Left renal pelvis (tissue), 4 donors: ENCODE measurements at regions not wholly inside any gene's neighbourhood (a gene's known extent, or its start where the extent isn't known, plus 50 kb on each side); places are given as distances from the start of the nearest gene placed in this dataset.
"Not testable (repeated sequence)": the region's sequence is repeated elsewhere in the genome, so short reads cannot be mapped to it uniquely, and the experiment has no call there.

Experiments used
- DNase-seq, 4 donors: peaks; one replicate each; pipeline ENCODE4 v3.0.0-alpha.2; 2013; ENCODE audit warnings: low read depth in 4 of 4, low spot score in 3 of 4

GRCh38 chr15:99481951-99482230, 83.9 kb upstream of the MEF2A start:
- no peak for DNase-seq

DNA sequence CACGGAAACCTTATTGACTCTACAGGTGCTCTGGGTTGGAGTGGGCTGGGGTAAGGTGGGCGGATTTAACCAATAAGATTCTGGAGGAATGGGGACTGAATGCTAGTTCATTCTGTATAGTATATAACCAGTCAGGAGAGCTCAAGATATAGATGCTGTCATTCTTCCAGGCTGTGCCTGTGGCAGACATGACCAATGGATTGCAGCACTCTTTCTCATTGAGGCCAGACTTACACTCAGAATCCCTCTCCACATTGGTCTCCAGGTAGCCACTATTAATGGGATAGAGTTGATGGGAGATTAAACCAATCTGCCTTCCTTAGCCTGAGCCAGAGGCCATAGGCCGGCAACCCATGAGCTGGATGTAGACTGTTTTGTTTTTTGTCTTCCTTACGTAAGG, 82.8 kb upstream of the MEF2A start:
- no peak for DNase-seq

DNA sequence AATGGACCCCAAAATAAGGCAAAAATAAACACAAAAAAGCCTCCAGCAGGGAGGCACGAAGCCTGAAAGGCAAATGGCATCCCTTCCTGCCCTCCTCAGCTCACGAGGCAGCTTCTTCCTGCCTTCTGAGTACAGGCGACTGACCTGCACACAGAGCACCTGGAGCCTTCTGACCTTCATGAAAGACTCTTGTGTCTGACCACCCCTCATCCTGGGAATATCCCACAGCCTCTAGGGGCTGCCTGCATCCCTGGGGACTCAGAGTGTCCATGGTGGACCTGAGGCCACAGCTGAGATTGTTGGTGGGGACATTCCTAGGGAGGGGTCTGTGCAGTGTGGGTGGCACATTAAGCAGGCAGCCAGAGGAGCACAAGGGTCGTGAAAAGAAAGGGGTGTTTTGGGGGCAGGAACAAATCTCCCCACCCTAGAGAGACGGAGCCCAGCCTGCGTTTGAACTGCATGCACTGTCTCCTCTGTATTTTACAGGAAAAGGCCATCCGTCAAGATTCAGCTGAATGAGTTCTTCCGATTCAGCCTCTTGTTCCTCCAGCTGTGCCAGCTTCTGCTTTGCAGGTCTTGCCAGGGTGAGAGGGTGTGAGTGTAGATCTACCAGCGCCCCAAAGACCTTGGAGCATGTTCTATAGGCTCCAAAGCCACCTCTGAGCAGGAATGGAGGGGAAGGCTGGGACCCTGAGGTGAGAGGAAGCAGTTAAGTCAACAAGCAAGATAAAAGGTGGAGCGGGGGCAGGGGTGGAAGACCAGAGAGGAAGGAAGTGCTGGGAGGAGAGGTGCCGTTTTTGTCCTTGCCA, 80.4 kb upstream of the MEF2A start:
- no peak for DNase-seq

DNA sequence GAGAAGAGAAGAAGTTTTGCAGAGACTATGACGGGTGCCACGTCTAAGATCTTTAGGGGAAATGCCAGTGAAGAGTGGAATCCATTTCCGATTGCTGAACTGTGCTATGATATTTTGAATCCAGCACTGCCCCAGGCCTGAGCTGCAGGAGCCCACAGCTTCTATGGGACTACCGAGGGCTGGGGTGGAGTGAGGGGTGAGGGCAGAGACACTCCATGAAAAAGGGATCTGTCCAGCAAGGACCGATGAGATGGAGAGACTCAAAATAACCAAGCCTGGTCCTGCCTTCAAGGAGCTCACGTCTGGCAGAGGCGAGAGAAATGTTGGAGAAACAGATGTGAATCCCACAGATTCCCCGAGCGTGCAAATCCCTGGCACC, 79.8 kb upstream of the MEF2A start:
- no peak for DNase-seq

- no peak for DNase-seq
Measured at GRCh38 chr15:99486371-99487336, 79.1 kb upstream of the MEF2A start.

DNA sequence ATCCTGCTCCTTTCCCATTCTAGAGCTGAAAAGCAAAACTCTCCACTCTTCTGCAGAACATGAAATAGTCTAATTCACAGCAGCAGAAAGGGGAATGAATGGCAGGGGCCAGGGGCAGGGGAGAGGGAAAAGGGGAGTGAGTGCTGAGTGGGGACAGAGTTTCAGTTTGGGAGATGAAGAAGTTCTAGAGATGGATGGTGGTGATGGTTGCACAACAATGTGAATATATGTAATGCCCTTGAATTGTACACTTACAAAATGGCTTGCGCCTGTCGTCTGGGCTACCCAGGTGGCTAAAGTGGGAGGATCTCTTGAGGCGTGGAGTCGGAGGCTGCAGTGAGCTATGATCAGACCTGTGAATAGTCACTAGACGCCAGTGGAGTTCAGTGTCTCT, 78.5 kb upstream of the MEF2A start:
- DNase-seq = no peak

GRCh38 chr15:99492275-99492674, 73.5 kb upstream of the MEF2A start:
- no peak for DNase-seq

- no peak for DNase-seq
Measured at GRCh38 chr15:99492716-99493115, 73.1 kb upstream of the MEF2A start.

DNA sequence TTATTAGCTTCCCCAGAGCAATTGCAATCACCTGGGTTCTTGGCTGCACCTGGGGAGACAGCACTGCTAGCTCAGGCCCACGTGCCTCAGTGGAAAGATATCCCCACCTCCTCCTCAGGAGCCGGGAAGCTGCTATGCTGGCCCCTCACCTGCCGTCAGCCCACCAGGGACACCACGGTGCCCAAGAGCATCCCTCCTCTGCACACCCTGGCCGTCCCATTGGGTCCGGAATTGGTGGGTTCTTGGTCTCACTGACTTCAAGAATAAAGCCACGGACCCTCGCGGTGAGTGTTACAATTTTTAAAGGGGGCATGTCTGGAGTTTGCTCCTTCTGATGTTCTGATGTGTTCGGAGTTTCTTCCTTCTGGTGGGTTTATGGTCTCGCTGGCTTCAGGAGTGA, 72.3 kb upstream of the MEF2A start:
- no peak for DNase-seq

- not testable (repeated sequence) for DNase-seq
Measured at GRCh38 chr15:99494536-99495233, 71.1 kb upstream of the MEF2A start.

DNA sequence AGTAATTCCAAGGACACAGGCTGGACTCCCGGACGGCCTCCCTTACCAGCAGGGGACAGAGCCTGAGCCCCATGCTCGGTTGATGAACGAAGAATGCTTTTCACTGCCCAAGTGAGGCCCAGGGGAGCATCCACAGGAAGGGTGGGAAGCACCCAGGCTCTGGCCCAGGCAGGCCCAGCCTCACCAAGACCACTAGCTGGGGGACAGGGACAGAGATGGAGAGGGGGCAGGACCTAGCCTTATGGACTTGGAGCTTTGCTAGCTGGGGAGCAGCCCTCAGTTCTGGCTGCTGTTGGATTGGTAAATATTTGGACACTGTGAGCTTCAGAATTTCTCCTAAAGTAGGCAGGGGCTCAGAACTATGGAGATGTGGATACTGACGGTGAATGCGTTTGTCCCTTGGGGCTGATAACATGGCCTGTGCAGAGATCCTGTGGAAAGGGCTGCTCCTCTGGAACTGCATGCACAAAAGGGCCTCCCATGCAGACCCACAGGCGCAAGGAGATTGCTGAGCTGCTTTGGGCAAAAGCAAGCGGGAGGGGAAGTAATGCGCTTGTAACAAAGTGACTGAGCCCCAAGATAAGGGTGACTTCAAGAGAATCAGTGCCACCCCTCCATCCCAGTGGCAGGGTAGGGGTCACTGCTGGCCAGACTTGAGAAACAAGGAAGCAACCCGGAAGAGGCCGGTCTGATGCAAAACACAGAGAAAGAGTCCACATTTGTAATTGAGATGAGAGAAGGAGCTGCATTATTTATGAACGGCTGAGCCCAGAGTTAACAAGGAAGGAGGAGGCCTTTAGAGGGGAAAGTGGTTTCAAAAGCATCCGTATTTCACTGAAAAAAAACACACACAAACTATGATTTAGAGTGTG, 70.1 kb upstream of the MEF2A start:
- DNase-seq = no peak

- DNase-seq = no peak
Measured at GRCh38 chr15:99496302-99496629, 69.5 kb upstream of the MEF2A start.

DNA sequence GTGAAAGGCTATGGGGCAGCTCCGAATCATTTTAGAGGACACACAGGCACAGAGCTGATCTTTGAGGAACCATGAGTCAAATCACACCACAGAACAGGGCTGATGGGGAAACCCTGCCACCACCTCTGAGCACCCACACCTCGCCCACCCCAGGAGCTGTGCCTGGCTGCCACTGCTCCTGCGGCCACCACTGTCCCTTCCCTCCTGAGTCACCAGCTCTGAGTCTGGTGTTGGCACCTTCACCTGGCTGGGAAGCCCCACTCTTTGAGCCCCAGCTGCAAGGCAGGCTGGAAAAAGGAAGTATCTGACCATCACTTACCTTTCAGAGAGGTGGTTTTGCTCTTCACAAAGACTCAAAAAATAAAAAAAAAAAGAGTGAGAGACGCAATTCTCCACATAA, 63.6 kb upstream of the MEF2A start:
- DNase-seq = no peak

- no peak for DNase-seq
Measured at GRCh38 chr15:99502661-99503060, 63.1 kb upstream of the MEF2A start.

GRCh38 chr15:99503411-99503810, 62.4 kb upstream of the MEF2A start:
- DNase-seq = no peak

DNA sequence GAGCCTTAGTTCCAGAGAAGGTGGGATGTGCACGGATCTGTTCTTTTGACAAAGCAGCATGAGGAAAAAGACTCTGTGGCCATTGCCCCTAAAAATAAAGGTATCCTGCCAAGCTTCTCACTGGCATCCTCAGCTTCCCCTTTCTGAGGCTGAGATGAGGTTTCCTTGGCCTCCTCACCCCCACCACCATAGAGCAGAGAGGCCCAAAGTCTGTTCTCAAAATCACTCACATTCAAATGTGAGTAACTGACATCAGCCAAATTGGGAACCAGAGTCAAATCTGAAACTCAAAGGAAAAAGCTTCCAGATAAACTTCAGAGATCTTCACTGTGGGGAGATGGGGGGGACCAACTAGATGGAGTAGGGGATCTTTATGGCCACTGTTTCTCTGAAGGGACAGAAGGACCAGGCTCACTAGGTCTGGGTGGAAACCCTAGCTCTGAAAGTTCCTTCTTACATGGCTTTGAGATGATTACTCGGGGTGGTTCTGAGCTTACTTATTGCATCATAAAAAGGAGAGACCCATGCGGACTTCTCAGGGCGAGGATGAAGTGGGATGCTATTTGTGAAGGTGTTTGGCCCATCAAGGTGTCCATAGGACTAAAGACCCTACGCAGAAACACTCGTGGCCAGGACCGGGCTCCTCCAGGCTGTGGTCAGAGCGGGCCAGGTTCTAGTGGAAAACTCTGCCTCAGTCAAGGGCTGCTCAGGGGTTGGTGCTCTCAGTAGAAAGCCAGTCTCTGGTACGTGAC, 61.5 kb upstream of the MEF2A start:
- DNase-seq = no peak

GRCh38 chr15:99504823-99505551, 60.8 kb upstream of the MEF2A start:
- no peak for DNase-seq

DNA sequence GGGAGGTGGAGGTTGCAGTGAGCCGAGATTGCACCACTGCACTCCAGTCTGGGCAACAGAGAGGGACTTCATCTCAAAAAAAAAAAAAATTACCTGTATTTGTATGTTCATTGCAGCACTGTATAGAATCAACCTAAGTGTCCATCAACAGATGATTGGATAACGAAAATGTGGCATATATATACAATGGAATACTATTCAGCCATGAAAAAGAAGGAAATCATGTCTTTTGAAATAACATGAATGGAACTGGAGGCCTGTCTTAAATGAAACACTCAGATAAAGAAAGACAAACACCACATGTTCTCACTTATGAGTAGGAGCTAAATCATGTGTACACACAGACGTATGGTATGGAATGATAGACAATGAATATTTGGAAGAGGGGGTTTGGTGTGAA, 59.4 kb upstream of the MEF2A start:
- no peak for DNase-seq

GRCh38 chr15:99507016-99507503, 58.7 kb upstream of the MEF2A start:
- no peak for DNase-seq
